Upper lobe of left lung (tissue), 6 donors: ENCODE measurements at regions not wholly inside any gene's neighbourhood (a gene's known extent, or its start where the extent isn't known, plus 50 kb on each side); places are given as distances from the start of the nearest gene placed in this dataset.

ENCODE experiments used
- ATAC-seq, 2 donors: fragments of 200-7000 bp; cut with Tn5 transposase; one replicate each; pipeline ENCODE4 v1.9.1; 2022; ENCODE audit warnings: mild to moderate bottlenecking in 2 of 2, moderate library complexity in 2 of 2; ENCODE audit not compliant: low FRiP score in 2 of 2
- DNase-seq, 2 donors: peaks; one replicate each; pipeline ENCODE4 v3.0.0-alpha.2; 2019 to 2020
- H3K27ac ChIP-seq, 4 donors: fragments of 200-600 bp; sonication (generic); one replicate each; pipeline ENCODE4 v1.5.1; 2016 to 2019
- H3K27me3 ChIP-seq, 4 donors: fragments of 200-600 bp; sonication (generic); one replicate each; pipeline ENCODE4 v1.5.1; 2017 to 2019
- H3K36me3 ChIP-seq, 4 donors: fragments of 200-600 bp; sonication (generic); one replicate each; pipeline ENCODE4 v1.5.1; 2016 to 2019
- H3K4me1 ChIP-seq, 4 donors: fragments of 200-600 bp; sonication (generic); one replicate each; pipeline ENCODE4 v1.5.1; 2018 to 2019
- H3K4me3 ChIP-seq, 4 donors: fragments of 200-600 bp; sonication (generic); one replicate each; pipeline ENCODE4 v1.5.1; 2017 to 2019; ENCODE audit warnings: mild to moderate bottlenecking in 2 of 4, moderate library complexity in 1 of 4
- H3K9me3 ChIP-seq, 4 donors: fragments of 200-600 bp; sonication (generic); one replicate each; pipeline ENCODE4 v1.5.1; 2018 to 2019
- CTCF ChIP-seq, 6 experiments: fragments of 450-650 bp in 4 of 6; fragments of 200-600 bp in 2 of 6; sonication (generic) in 2 of 6; IDR thresholded peaks; one replicate each; pipeline ENCODE4 v1.5.1; 2016 to 2019; ENCODE audit warnings: antibody characterized with exemption in 6 of 6
- EP300 ChIP-seq, 4 donors: sonication (generic); formaldehyde crosslinking; IDR thresholded peaks; one replicate each; pipeline ENCODE4 v1.5.1; 2017; ENCODE audit warnings: antibody characterized with exemption in 4 of 4, control low read depth in 2 of 4
- POLR2A ChIP-seq, 4 donors: fragments of 450-650 bp; IDR thresholded peaks; one replicate each; pipeline ENCODE4 v1.5.1; 2016 to 2017; ENCODE audit warnings: antibody characterized with exemption in 4 of 4, mild to moderate bottlenecking in 2 of 4
- POLR2AphosphoS5 ChIP-seq, 2 donors: sonication (generic); formaldehyde crosslinking; IDR thresholded peaks; one replicate each; pipeline ENCODE4 v1.5.1; 2017; ENCODE audit warnings: antibody characterized with exemption in 2 of 2
- WGBS, 2 donors: methylation state at CpG; one replicate each; pipeline ENCODE4 v1.1.5; 2017 to 2018; 5-methylcytosine and 5-hydroxymethylcytosine counted together
- donor health status: DM: no; HTN: no; CAD: no; lungs with moderate emphysema.
- donor health status: DM: no; HTN: yes; CAD: no; lungs with severe emphysema.

GRCh38 chr11:112631333-112631732, 329.9 kb upstream of the NCAM1 start:
- no peak for ATAC-seq
- no peak for TF ChIP-seq POLR2A (IDR thresholded peaks at IDR 0.05)
- TF ChIP-seq EP300 (IDR thresholded peaks at IDR 0.05): no peak
- no peak for TF ChIP-seq CTCF (IDR thresholded peaks at IDR 0.05)
- Histone ChIP-seq H3K27ac (no peak overlapping the region), H3K4me1 (no peaks in the 10 kb centered on the region), H3K36me3 (no peaks in the 10 kb centered on the region), H3K27me3 (no peaks in the 10 kb centered on the region), H3K9me3 (no peaks in the 10 kb centered on the region), H3K4me3 (no peak overlapping the region)
- no peak for DNase-seq

- H3K9me3 ChIP-seq: no peaks in the 10 kb centered on the region
- 68 to 80% methylated on average over 5 of the region's 5 CpGs for WGBS, 2 donors
- no peak for TF ChIP-seq EP300 (IDR thresholded peaks at IDR 0.05)
- no peak for TF ChIP-seq POLR2AphosphoS5 (IDR thresholded peaks at IDR 0.05)
- no peak for TF ChIP-seq POLR2A (IDR thresholded peaks at IDR 0.05)
- TF ChIP-seq CTCF (IDR thresholded peaks at IDR 0.05): no peak
- H3K4me1 ChIP-seq: no peaks in the 10 kb centered on the region
- no peaks in the 10 kb centered on the region for H3K27me3 ChIP-seq
- H3K4me3 ChIP-seq: no peak overlapping the region
- no peak overlapping the region for H3K27ac ChIP-seq
- ATAC-seq (no peak), DNase-seq (no peak)
- H3K36me3 ChIP-seq: no peaks in the 10 kb centered on the region
Measured at GRCh38 chr11:112632866-112633505, 328.2 kb upstream of the NCAM1 start.

DNA sequence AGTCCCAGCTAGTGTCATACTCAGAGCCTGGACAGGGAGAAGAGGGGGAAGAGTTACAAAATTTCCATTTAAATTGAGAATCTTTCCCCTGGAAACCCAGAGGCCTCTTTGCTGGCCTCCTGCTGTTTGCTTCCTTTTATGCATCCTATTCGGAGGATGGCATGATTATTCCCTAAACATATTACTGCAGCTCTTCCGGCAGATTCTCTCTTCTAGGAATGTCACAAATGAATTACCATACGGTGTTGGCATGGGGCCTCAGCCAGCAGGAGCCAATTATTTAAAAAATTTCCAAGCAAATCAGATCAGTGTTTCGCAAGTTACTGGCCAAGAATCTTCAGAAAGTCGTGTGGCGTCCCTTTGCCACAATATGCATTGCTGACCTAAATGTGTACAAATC, 326.7 kb upstream of the NCAM1 start:
- no peaks in the 10 kb centered on the region for H3K27me3 ChIP-seq
- H3K4me1 ChIP-seq: no peaks in the 10 kb centered on the region
- WGBS, 2 donors: 43 to 44% methylated on average over 6 of the region's 6 CpGs
- H3K4me3 ChIP-seq: no peak overlapping the region
- peaks cover 0 to 5% (median 2%) of the 10 kb centered on the region in 4 donors for H3K9me3 ChIP-seq
- DNase-seq: no peak
- no peak for ATAC-seq
- H3K36me3 ChIP-seq: no peaks in the 10 kb centered on the region
- H3K27ac ChIP-seq: no peak overlapping the region
- TF ChIP-seq POLR2AphosphoS5 (IDR thresholded peaks at IDR 0.05) (no peak), CTCF (IDR thresholded peaks at IDR 0.05) (no peak), EP300 (IDR thresholded peaks at IDR 0.05) (no peak), POLR2A (IDR thresholded peaks at IDR 0.05) (no peak)

DNA sequence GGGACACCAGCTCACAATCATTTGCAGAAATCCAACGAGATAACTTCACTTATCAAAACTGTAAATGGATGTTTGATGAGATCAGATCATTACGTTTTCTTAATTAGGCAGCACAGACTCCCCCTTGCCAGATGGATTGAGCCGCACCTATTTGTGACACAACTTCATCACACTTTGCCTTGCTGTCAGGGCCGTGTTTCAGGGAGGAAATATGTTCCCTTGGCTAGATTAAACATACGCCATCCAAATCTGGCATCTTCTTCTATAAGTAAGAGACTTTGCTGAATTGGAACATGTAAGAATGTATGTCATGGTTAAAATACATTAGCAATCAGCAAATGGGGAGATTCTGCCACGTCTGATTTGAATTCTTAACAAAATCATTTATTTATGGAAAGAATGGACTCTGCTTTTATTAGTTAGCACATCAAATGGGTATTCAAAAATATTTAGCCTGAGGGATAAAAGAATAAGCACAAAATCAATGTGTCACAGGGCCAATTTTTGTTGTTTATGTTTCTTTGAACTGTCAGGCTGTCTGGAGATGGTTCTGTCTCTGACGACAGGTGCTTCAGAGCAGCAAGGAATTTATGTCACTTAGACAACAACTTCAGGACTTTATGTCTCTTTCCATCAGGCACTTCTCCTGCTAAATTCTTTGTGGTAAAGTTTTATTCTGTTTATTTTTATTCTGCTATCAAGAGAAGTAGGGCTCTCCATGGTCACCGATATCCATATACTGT, 326.1 kb upstream of the NCAM1 start:
- no peaks in the 10 kb centered on the region for H3K27me3 ChIP-seq
- DNase-seq (no peak), ATAC-seq (no peak)
- H3K9me3 ChIP-seq: peaks cover 0 to 10% (median 3%) of the 10 kb centered on the region in 4 donors
- H3K4me3 ChIP-seq: no peak overlapping the region
- 44 to 61% methylated on average over 8 of the region's 8 CpGs for WGBS, 2 donors
- no peak overlapping the region for H3K27ac ChIP-seq
- H3K36me3 ChIP-seq: no peaks in the 10 kb centered on the region
- TF ChIP-seq POLR2A (IDR thresholded peaks at IDR 0.05) (no peak), CTCF (IDR thresholded peaks at IDR 0.05) (no peak), EP300 (IDR thresholded peaks at IDR 0.05) (no peak), POLR2AphosphoS5 (IDR thresholded peaks at IDR 0.05) (no peak)
- H3K4me1 ChIP-seq: no peaks in the 10 kb centered on the region

DNA sequence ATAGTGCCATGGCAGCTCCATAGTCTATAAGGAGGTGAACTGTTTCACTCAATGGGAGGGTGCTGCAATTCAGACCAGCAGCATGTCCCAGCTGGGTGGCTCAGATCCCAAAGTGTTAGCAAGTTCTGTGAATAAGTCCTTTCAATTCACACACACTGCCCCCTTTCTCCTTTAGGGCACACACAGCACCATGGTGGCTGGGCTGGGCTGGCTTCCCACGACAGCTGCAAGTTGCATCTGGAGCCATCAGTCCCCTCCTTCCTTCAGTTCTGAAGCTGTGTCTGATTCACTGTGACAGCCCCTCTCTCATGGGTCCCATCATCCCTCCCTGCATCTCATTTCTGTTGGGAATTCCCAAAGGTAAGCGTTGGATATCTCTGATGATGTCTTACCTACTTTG, 324.1 kb upstream of the NCAM1 start:
- H3K4me1 ChIP-seq: no peaks in the 10 kb centered on the region
- no peak for TF ChIP-seq CTCF (IDR thresholded peaks at IDR 0.05)
- no peak for TF ChIP-seq POLR2AphosphoS5 (IDR thresholded peaks at IDR 0.05)
- TF ChIP-seq EP300 (IDR thresholded peaks at IDR 0.05): no peak
- TF ChIP-seq POLR2A (IDR thresholded peaks at IDR 0.05): no peak
- ATAC-seq (no peak), DNase-seq (no peak)
- peaks cover 0 to 10% (median 3%) of the 10 kb centered on the region in 4 donors for H3K9me3 ChIP-seq
- H3K27ac ChIP-seq: no peak overlapping the region
- H3K36me3 ChIP-seq: no peaks in the 10 kb centered on the region
- no peak overlapping the region for H3K4me3 ChIP-seq
- no peaks in the 10 kb centered on the region for H3K27me3 ChIP-seq
- WGBS, 2 donors: 75% methylated on average over 2 of the region's 2 CpGs
